Calu3 (cell line): ENCODE measurements at regions not wholly inside any gene's neighbourhood (a gene's known extent, or its start where the extent isn't known, plus 50 kb on each side); places are given as distances from the start of the nearest gene placed in this dataset.
"Not testable (repeated sequence)": the region's sequence is repeated elsewhere in the genome, so short reads cannot be mapped to it uniquely, and the experiment has no call there.

ENCODE experiments used
- BruUV-seq: library from RNA; stranded (reverse); fragments of 400-500 nt; replicated peaks from 2 replicates; lab custom pipeline; 2021; lab: Mats Ljungman, UMichigan
- CTCF ChIA-PET: fragments of 300-600 bp; sonication (Branson Sonifier 250); formaldehyde crosslinking; loops from one replicate; lab custom pipeline; 2022; ENCODE audit warnings: antibody characterized with exemption; lab: Charles Lee
- DNase-seq: peaks from one replicate; pipeline ENCODE4 v3.0.0; 2022
- H3K27ac Mint-ChIP-seq: one replicate; pipeline ENCODE4 v1.8.0; 2022; ENCODE audit warnings: mixed read lengths; ENCODE audit not compliant: unreplicated experiment
- H3K27me3 Mint-ChIP-seq: one replicate; pipeline ENCODE4 v1.8.0; 2022; ENCODE audit warnings: mixed read lengths; ENCODE audit not compliant: unreplicated experiment
- H3K36me3 Mint-ChIP-seq: one replicate; pipeline ENCODE4 v1.8.0; 2022; ENCODE audit warnings: mild to moderate bottlenecking, moderate library complexity, mixed read lengths; ENCODE audit not compliant: insufficient read depth, unreplicated experiment
- H3K4me1 Mint-ChIP-seq: one replicate; pipeline ENCODE4 v1.8.0; 2022; ENCODE audit warnings: mild to moderate bottlenecking, low read depth, mixed read lengths; ENCODE audit not compliant: unreplicated experiment
- H3K4me3 Mint-ChIP-seq: one replicate; pipeline ENCODE4 v1.8.0; 2022; ENCODE audit warnings: mild to moderate bottlenecking, low read depth, moderate library complexity, mixed read lengths; ENCODE audit not compliant: unreplicated experiment
- H3K9me3 Mint-ChIP-seq: one replicate; pipeline ENCODE4 v1.8.0; 2022; ENCODE audit warnings: low read depth, mixed read lengths; ENCODE audit not compliant: unreplicated experiment
- CTCF ChIP-seq: fragments of 200-600 bp; IDR thresholded peaks from one replicate; pipeline ENCODE4 v1.8.0; 2022; ENCODE audit warnings: antibody characterized with exemption; ENCODE audit not compliant: unreplicated experiment
- intact Hi-C: fragments of 100-400 bp; cut with micrococcal nuclease; formaldehyde crosslinking; loops from one replicate; pipeline ENCODE4 v1.10.0; 2022; ENCODE audit not compliant: unreplicated experiment

- CTCF ChIA-PET = no interaction called here
- H3K36me3 Mint-ChIP-seq = peaks cover 5% of the 10 kb centered on the region
- no peak overlapping the region for H3K27ac Mint-ChIP-seq
- H3K4me3 Mint-ChIP-seq = no peak overlapping the region
- peak; percentile 45 for DNase-seq
- BruUV-seq = no TSS peak
- intact Hi-C loops = no loop called here
- H3K9me3 Mint-ChIP-seq = peaks cover 3% of the 10 kb centered on the region
- no peak for TF ChIP-seq CTCF
- peaks cover 38% of the 10 kb centered on the region for H3K4me1 Mint-ChIP-seq
- H3K27me3 Mint-ChIP-seq = peaks cover 18% of the 10 kb centered on the region
These were observed 258.1 kb downstream of the PCNX1 start for GRCh38 chr14:71165121-71166031.

- H3K36me3 Mint-ChIP-seq = peaks cover 5% of the 10 kb centered on the region
- no peak overlapping the region for H3K4me3 Mint-ChIP-seq
- no peak for DNase-seq
- intact Hi-C loops = no loop called here
- TF ChIP-seq CTCF = no peak
- peak overlapping the region; percentile 56 for H3K27ac Mint-ChIP-seq
- peaks cover 3% of the 10 kb centered on the region for H3K9me3 Mint-ChIP-seq
- no TSS peak for BruUV-seq
- CTCF ChIA-PET = no interaction called here
- H3K27me3 Mint-ChIP-seq = peaks cover 18% of the 10 kb centered on the region
- H3K4me1 Mint-ChIP-seq = peaks cover 38% of the 10 kb centered on the region
These were observed 259.1 kb downstream of the PCNX1 start for GRCh38 chr14:71166180-71166837.

GRCh38 chr14:71167325-71167950 lies 260.2 kb downstream of the PCNX1 start:
- intact Hi-C loops, CTCF ChIA-PET, H3K9me3 Mint-ChIP-seq, H3K4me3 Mint-ChIP-seq, H3K27ac Mint-ChIP-seq, BruUV-seq, DNase-seq, H3K36me3 Mint-ChIP-seq: not testable (repeated sequence)
- Mint-ChIP-seq H3K27me3 (peaks cover 18% of the 10 kb centered on the region), H3K4me1 (peaks cover 30% of the 10 kb centered on the region)

- H3K27me3 Mint-ChIP-seq = peaks cover 18% of the 10 kb centered on the region
- DNase-seq, CTCF ChIA-PET, H3K4me3 Mint-ChIP-seq, intact Hi-C loops, H3K36me3 Mint-ChIP-seq, H3K27ac Mint-ChIP-seq, BruUV-seq, H3K9me3 Mint-ChIP-seq: not testable (repeated sequence)
- peaks cover 26% of the 10 kb centered on the region for H3K4me1 Mint-ChIP-seq
These were observed 260.9 kb downstream of the PCNX1 start for GRCh38 chr14:71168161-71168560.
